Neural progenitor cell (in vitro differentiated cells): ENCODE measurements at regions not wholly inside any gene's neighbourhood (a gene's known extent, or its start where the extent isn't known, plus 50 kb on each side); places are given as distances from the start of the nearest gene placed in this dataset.

Source experiments
- CTCF ChIP-seq: fragments of 200-600 bp; sonication (generic); IDR thresholded peaks from 2 replicates; pipeline ENCODE4 v1.5.1; 2017; ENCODE audit warnings: antibody characterized with exemption, mild to moderate bottlenecking
- EZH2 ChIP-seq: fragments of 200-600 bp; sonication (generic); IDR thresholded peaks from 2 replicates; pipeline ENCODE4 v1.6.1; 2017; ENCODE audit warnings: antibody characterized with exemption, mild to moderate bottlenecking, moderate library complexity
- EZH2phosphoT487 ChIP-seq: fragments of 200-600 bp; sonication (generic); IDR thresholded peaks from 2 replicates; pipeline ENCODE4 v1.6.1; 2017; ENCODE audit warnings: antibody characterized with exemption

- TF ChIP-seq CTCF (no peak), EZH2phosphoT487 (no peak), EZH2 (no peak)
These were observed 561.6 kb downstream of the TAF11L14 start for GRCh38 chr5:18195910-18196309.
